Vagina (tissue), 2 donors: ENCODE measurements at regions not wholly inside any gene's neighbourhood (a gene's known extent, or its start where the extent isn't known, plus 50 kb on each side); places are given as distances from the start of the nearest gene placed in this dataset.

Source experiments
- POLR2A ChIP-seq, 2 donors: fragments of 450-650 bp; IDR thresholded peaks; one replicate each; pipeline ENCODE4 v1.6.1; 2017; ENCODE audit warnings: antibody characterized with exemption in 2 of 2, mild to moderate bottlenecking in 2 of 2, moderate library complexity in 2 of 2
- TF ChIP-seq, protein P1 (sequence below), 3 experiments: fragments of 450-650 bp in 2 of 3; fragments of 200-600 bp in 1 of 3; sonication (generic) in 1 of 3; IDR thresholded peaks; one replicate each; pipeline ENCODE4 v1.5.1; 2017 to 2019; ENCODE audit warnings: antibody characterized with exemption in 3 of 3, mild to moderate bottlenecking in 2 of 3, moderate library complexity in 2 of 3

DNA sequence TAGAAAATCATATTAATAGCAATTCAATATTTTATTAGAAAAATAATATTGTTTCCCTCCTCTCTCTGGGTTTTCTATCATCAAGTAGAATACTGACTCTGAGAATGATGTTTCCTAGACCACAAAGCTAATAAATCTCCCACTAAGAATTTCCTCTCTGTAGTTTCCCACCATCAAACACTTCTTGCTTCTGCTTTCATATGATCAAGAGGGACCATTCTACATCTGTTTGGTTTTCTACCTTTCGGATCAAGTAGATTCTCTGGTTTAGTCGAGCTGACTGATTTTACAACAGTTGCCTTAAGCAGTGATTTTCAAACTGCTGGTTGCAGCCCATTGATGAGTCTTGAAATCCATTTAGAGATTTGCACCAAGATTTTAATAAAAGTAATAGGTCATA, 240.2 kb upstream of the PTBP2 start:
- TF ChIP-seq, protein P1, sequence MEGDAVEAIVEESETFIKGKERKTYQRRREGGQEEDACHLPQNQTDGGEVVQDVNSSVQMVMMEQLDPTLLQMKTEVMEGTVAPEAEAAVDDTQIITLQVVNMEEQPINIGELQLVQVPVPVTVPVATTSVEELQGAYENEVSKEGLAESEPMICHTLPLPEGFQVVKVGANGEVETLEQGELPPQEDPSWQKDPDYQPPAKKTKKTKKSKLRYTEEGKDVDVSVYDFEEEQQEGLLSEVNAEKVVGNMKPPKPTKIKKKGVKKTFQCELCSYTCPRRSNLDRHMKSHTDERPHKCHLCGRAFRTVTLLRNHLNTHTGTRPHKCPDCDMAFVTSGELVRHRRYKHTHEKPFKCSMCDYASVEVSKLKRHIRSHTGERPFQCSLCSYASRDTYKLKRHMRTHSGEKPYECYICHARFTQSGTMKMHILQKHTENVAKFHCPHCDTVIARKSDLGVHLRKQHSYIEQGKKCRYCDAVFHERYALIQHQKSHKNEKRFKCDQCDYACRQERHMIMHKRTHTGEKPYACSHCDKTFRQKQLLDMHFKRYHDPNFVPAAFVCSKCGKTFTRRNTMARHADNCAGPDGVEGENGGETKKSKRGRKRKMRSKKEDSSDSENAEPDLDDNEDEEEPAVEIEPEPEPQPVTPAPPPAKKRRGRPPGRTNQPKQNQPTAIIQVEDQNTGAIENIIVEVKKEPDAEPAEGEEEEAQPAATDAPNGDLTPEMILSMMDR (IDR thresholded peaks at IDR 0.05), result no peak
- TF ChIP-seq POLR2A (IDR thresholded peaks at IDR 0.05), result no peak
